GM12878 (cell line): ENCODE measurements at regions not wholly inside any gene's neighbourhood (a gene's known extent, or its start where the extent isn't known, plus 50 kb on each side); places are given as distances from the start of the nearest gene placed in this dataset.

Source experiments
- ATAC-seq: fragments of 200-7000 bp; cut with Tn5 transposase; 3 replicates; pipeline ENCODE4 v1.9.1; 2020; ENCODE audit warnings: mild to moderate bottlenecking, moderate library complexity
- BruUV-seq: library from RNA; stranded (reverse); fragments of 400-500 nt; replicated peaks from 2 replicates; lab custom pipeline; 2021; lab: Mats Ljungman, UMichigan
- CTCF ChIA-PET: fragments of 300-600 bp; sonication (Branson Sonifier 250); formaldehyde crosslinking; extraction: SDS; loops from one replicate; lab custom pipeline; 2021; ENCODE audit warnings: inconsistent platforms; lab: Yijun Ruan, JAX
- POLR2A ChIA-PET: fragments of 350-600 bp; formaldehyde crosslinking; extraction: SDS; loops from one replicate; lab custom pipeline; 2021; ENCODE audit warnings: inconsistent platforms; lab: Charles Lee
- RAD21 ChIA-PET: fragments of 300-600 bp; sonication (Branson Sonifier 250); formaldehyde crosslinking; loops from one replicate; lab custom pipeline; 2023; ENCODE audit warnings: antibody characterized with exemption; ENCODE audit not compliant: unreplicated experiment; lab: Charles Lee
- SMC1A ChIA-PET: fragments of 300-600 bp; sonication (Branson Sonifier 250); formaldehyde crosslinking; loops from one replicate; lab custom pipeline; 2023; ENCODE audit not compliant: unreplicated experiment, uncharacterized antibody; lab: Charles Lee
- DNase-seq: peaks from one replicate; pipeline ENCODE4 v3.0.0-alpha.2; 2011; ENCODE audit warnings: low read depth, low spot score
- FAIRE-seq: peaks from 3 replicates; lab custom pipeline; 2011; peaks lifted over from hg19 to GRCh38; lab: Jason Lieb, UNC
- H2AFZ ChIP-seq: 2 replicates; pipeline ENCODE4 v1.6.0; 2011; ENCODE audit warnings: low read depth, low read length, control low read depth; ENCODE audit not compliant: control insufficient read depth
- H3K27ac ChIP-seq: 2 replicates; pipeline ENCODE4 v1.5.1; 2011; ENCODE audit warnings: control low read depth; ENCODE audit not compliant: control insufficient read depth, insufficient read depth
- H3K27me3 ChIP-seq, 2 experiments: replicated peaks in 1 of 2; 2 replicates each; pipeline versions ENCODE4 v1.6.0 to v1.6.1; 2011; ENCODE audit warnings: low read length in 1 of 2; ENCODE audit not compliant: control insufficient read depth in 2 of 2, insufficient read depth in 2 of 2
- H3K36me3 ChIP-seq, 2 experiments: 2 replicates each; pipeline ENCODE4 v1.5.1; 2011; ENCODE audit warnings: low read length in 1 of 2; ENCODE audit not compliant: control insufficient read depth in 2 of 2, insufficient read depth in 2 of 2
- H3K4me1 ChIP-seq: 2 replicates; pipeline ENCODE4 v1.6.1; 2011; ENCODE audit warnings: mild to moderate bottlenecking, low read length, moderate library complexity, mixed read lengths; ENCODE audit not compliant: control insufficient read depth, insufficient read depth
- H3K4me2 ChIP-seq: 2 replicates; pipeline ENCODE4 v1.6.0; 2011; ENCODE audit warnings: control low read depth; ENCODE audit not compliant: control insufficient read depth, insufficient read depth
- H3K4me3 ChIP-seq: fragments of 200-600 bp; sonication (generic); 2 replicates; pipeline ENCODE4 v1.5.1; 2016
- H3K79me2 ChIP-seq: 2 replicates; pipeline ENCODE4 v1.6.0; 2011; ENCODE audit warnings: low read length; ENCODE audit not compliant: control insufficient read depth, insufficient read depth
- H3K9ac ChIP-seq: 2 replicates; pipeline ENCODE4 v1.8.0; 2011; ENCODE audit warnings: low read length, control low read depth, mixed read lengths; ENCODE audit not compliant: control insufficient read depth, insufficient read depth
- H3K9me3 ChIP-seq: replicated peaks from 3 replicates; pipeline ENCODE4 v1.5.1; 2011; ENCODE audit warnings: mild to moderate bottlenecking, low read length; ENCODE audit not compliant: control insufficient read depth, insufficient read depth
- H4K20me1 ChIP-seq: 2 replicates; pipeline ENCODE4 v1.6.0; 2011; ENCODE audit not compliant: control insufficient read depth, insufficient read depth
- CREB1 ChIP-seq: IDR thresholded peaks from 2 replicates; pipeline ENCODE4 v1.6.1; 2012; ENCODE audit warnings: low read depth, mild to moderate bottlenecking, inconsistent platforms
- EED ChIP-seq: sonication (generic); IDR thresholded peaks from 2 replicates; pipeline ENCODE4 v1.6.1; 2016; ENCODE audit warnings: antibody characterized with exemption, low read depth
- FOXK2 ChIP-seq: fragments of 450-650 bp; IDR thresholded peaks from 2 replicates; pipeline ENCODE4 v1.6.1; 2017; ENCODE audit warnings: mild to moderate bottlenecking, moderate library complexity
- RB1 ChIP-seq: fragments of 450-650 bp; formaldehyde crosslinking; IDR thresholded peaks from 2 replicates; pipeline ENCODE4 v1.6.1; 2017; ENCODE audit warnings: mild to moderate bottlenecking, borderline replicate concordance
- SIN3A ChIP-seq: IDR thresholded peaks from 2 replicates; pipeline ENCODE4 v1.6.1; 2012; ENCODE audit warnings: low read depth, low read length, improper control_type of control experiment
- TBL1XR1 ChIP-seq: IDR thresholded peaks from 2 replicates; pipeline ENCODE4 v1.6.1; 2012; ENCODE audit warnings: low read depth, low read length, improper control_type of control experiment
- TCF7 ChIP-seq: IDR thresholded peaks from 2 replicates; pipeline ENCODE4 v1.6.1; 2014; ENCODE audit warnings: antibody characterized with exemption, borderline replicate concordance
- ZNF592 ChIP-seq: fragments of 450-650 bp; IDR thresholded peaks from 2 replicates; pipeline ENCODE4 v1.6.1; 2017; ENCODE audit warnings: mild to moderate bottlenecking, moderate library complexity
- in situ Hi-C: fragments of 300-500 bp; cut with MboI; formaldehyde crosslinking; loops from 9 replicates; pipeline ENCODE4 v1.14.3; 2018; ENCODE audit warnings: mixed read lengths
- intact Hi-C: fragments of 100-400 bp; cut with micrococcal nuclease; formaldehyde crosslinking; loops from one replicate; pipeline ENCODE4 v1.14.2; 2022; ENCODE audit not compliant: unreplicated experiment
- TF ChIP-seq, protein P1 (sequence below): fragments of 450-650 bp; formaldehyde crosslinking; IDR thresholded peaks from 2 replicates; pipeline ENCODE4 v1.4.0; 2020; ENCODE audit warnings: mild to moderate bottlenecking, moderate library complexity
- TF ChIP-seq, protein P2 (sequence below): fragments of 150-350 bp; IDR thresholded peaks from 2 replicates; pipeline ENCODE4 v1.6.1; 2014; ENCODE audit warnings: mild to moderate bottlenecking, low read depth, low read length
- TF ChIP-seq, protein P3 (sequence below): IDR thresholded peaks from 2 replicates; pipeline ENCODE4 v1.6.1; 2012; ENCODE audit warnings: low read depth, low read length, improper control_type of control experiment

- TF ChIP-seq ZNF592 (no peak), RB1 (no peak), SIN3A (no peak), CREB1 (no peak), TCF7 (no peak), TBL1XR1 (no peak), EED (no peak), FOXK2 (no peak)
Measured at GRCh38 chr9:12961276-12961809, 186.5 kb downstream of the LURAP1L start (continued).

DNA sequence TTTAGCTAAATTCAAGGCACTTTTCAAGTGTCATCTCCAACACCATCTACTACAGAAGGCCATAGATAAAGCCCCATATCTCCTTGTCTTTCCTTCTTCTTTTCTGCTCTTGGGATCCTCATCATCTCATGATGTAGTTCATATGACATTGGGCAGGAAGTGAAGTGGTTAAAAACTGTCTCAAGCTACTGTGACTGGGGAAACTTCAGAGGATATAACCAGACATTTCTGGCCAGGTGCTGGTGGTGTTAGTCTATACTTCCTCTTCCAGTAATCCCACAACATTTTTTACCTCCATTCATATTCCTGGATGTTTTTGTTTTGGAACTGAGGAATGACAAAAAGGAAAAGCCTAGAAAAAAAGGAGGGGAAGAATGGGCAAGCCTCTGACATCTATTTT is 188.7 kb downstream of the LURAP1L start:
- no peaks in the 10 kb centered on the region for H3K36me3 ChIP-seq
- no peaks in the 10 kb centered on the region for H3K79me2 ChIP-seq
- ATAC-seq (no peak), FAIRE-seq (no peak)
- H3K9me3 ChIP-seq = no peaks in the 10 kb centered on the region
- RAD21 ChIA-PET = no interaction called here
- H3K4me2 ChIP-seq = no peak overlapping the region
- CTCF ChIA-PET = no interaction called here
- no peaks in the 10 kb centered on the region for H4K20me1 ChIP-seq
- in situ Hi-C loops = no loop called here
- no TSS peak for BruUV-seq
- H3K9ac ChIP-seq = no peak overlapping the region
- no peaks in the 10 kb centered on the region for H3K4me1 ChIP-seq
- SMC1A ChIA-PET = no interaction called here
- H3K4me3 ChIP-seq = no peak overlapping the region
- intact Hi-C loops = no loop called here
- H3K27ac ChIP-seq = no peak overlapping the region
- TF ChIP-seq, protein P1, sequence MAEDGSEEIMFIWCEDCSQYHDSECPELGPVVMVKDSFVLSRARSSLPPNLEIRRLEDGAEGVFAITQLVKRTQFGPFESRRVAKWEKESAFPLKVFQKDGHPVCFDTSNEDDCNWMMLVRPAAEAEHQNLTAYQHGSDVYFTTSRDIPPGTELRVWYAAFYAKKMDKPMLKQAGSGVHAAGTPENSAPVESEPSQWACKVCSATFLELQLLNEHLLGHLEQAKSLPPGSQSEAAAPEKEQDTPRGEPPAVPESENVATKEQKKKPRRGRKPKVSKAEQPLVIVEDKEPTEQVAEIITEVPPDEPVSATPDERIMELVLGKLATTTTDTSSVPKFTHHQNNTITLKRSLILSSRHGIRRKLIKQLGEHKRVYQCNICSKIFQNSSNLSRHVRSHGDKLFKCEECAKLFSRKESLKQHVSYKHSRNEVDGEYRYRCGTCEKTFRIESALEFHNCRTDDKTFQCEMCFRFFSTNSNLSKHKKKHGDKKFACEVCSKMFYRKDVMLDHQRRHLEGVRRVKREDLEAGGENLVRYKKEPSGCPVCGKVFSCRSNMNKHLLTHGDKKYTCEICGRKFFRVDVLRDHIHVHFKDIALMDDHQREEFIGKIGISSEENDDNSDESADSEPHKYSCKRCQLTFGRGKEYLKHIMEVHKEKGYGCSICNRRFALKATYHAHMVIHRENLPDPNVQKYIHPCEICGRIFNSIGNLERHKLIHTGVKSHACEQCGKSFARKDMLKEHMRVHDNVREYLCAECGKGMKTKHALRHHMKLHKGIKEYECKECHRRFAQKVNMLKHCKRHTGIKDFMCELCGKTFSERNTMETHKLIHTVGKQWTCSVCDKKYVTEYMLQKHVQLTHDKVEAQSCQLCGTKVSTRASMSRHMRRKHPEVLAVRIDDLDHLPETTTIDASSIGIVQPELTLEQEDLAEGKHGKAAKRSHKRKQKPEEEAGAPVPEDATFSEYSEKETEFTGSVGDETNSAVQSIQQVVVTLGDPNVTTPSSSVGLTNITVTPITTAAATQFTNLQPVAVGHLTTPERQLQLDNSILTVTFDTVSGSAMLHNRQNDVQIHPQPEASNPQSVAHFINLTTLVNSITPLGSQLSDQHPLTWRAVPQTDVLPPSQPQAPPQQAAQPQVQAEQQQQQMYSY (CRISPR knock-in tag) = no peak
- TF ChIP-seq, protein P2, sequence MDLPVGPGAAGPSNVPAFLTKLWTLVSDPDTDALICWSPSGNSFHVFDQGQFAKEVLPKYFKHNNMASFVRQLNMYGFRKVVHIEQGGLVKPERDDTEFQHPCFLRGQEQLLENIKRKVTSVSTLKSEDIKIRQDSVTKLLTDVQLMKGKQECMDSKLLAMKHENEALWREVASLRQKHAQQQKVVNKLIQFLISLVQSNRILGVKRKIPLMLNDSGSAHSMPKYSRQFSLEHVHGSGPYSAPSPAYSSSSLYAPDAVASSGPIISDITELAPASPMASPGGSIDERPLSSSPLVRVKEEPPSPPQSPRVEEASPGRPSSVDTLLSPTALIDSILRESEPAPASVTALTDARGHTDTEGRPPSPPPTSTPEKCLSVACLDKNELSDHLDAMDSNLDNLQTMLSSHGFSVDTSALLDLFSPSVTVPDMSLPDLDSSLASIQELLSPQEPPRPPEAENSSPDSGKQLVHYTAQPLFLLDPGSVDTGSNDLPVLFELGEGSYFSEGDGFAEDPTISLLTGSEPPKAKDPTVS = no peak
- TF ChIP-seq, protein P3, sequence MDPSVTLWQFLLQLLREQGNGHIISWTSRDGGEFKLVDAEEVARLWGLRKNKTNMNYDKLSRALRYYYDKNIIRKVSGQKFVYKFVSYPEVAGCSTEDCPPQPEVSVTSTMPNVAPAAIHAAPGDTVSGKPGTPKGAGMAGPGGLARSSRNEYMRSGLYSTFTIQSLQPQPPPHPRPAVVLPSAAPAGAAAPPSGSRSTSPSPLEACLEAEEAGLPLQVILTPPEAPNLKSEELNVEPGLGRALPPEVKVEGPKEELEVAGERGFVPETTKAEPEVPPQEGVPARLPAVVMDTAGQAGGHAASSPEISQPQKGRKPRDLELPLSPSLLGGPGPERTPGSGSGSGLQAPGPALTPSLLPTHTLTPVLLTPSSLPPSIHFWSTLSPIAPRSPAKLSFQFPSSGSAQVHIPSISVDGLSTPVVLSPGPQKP = no peak
- TF ChIP-seq, all 136 proteins: peak for 0
- Histone ChIP-seq H3K27me3 (no peaks in the 10 kb centered on the region), H2AFZ (no peak overlapping the region)
- POLR2A ChIA-PET = no interaction called here
- DNase-seq = no peak
